Fibroblast of lung (primary cell): ENCODE measurements at regions not wholly inside any gene's neighbourhood (a gene's known extent, or its start where the extent isn't known, plus 50 kb on each side); places are given as distances from the start of the nearest gene placed in this dataset.

ENCODE experiments used
- DNase-seq, 2 donors: peaks; one replicate each; pipeline versions ENCODE4 v3.0.0 to v3.0.0-alpha.2; 2010; ENCODE audit warnings: low read depth in 2 of 2
- H2AFZ ChIP-seq: 2 replicates; pipeline ENCODE4 v1.5.1; 2012; ENCODE audit warnings: low read length, control low read depth, inconsistent platforms
- H3K27ac ChIP-seq: 2 replicates; pipeline ENCODE4 v1.5.1; 2011; ENCODE audit warnings: low read length, control low read depth; ENCODE audit not compliant: insufficient read depth
- H3K27me3 ChIP-seq: 2 replicates; pipeline ENCODE4 v1.5.1; 2011; ENCODE audit warnings: mild to moderate bottlenecking, low read length; ENCODE audit not compliant: control insufficient read depth, insufficient read depth
- H3K36me3 ChIP-seq: 2 replicates; pipeline ENCODE4 v1.5.1; 2011; ENCODE audit warnings: low read length; ENCODE audit not compliant: control insufficient read depth, insufficient read depth
- H3K4me1 ChIP-seq: 2 replicates; pipeline ENCODE4 v1.5.1; 2011; ENCODE audit warnings: low read length; ENCODE audit not compliant: control insufficient read depth, insufficient read depth; ENCODE audit errors: extremely low read depth
- H3K4me2 ChIP-seq: 2 replicates; pipeline ENCODE4 v1.5.1; 2011; ENCODE audit warnings: low read length, control low read depth; ENCODE audit not compliant: insufficient read depth; ENCODE audit errors: extremely low read depth
- H3K4me3 ChIP-seq, 4 experiments: fragments of 200-600 bp in 1 of 4; sonication (generic) in 1 of 4; replicated peaks in 1 of 4; 2 replicates each; pipeline ENCODE4 v1.5.1; 2011 to 2016; ENCODE audit warnings: low read length in 4 of 4, low read depth in 3 of 4, mild to moderate bottlenecking in 3 of 4, control low read depth in 2 of 4, inconsistent platforms in 1 of 4, mixed read lengths in 1 of 4; ENCODE audit not compliant: insufficient read depth in 1 of 4; ENCODE audit errors: control extremely low read depth in 1 of 4
- H3K79me2 ChIP-seq: 2 replicates; pipeline ENCODE4 v1.5.1; 2012; ENCODE audit warnings: mild to moderate bottlenecking, low read length, inconsistent platforms; ENCODE audit not compliant: control insufficient read depth, insufficient read depth
- H3K9ac ChIP-seq: 2 replicates; pipeline ENCODE4 v1.5.1; 2011; ENCODE audit warnings: mild to moderate bottlenecking, low read length, control low read depth; ENCODE audit not compliant: insufficient read depth
- H3K9me3 ChIP-seq: 2 replicates; pipeline ENCODE4 v1.5.1; 2012; ENCODE audit warnings: low read depth, low read length; ENCODE audit not compliant: control insufficient read depth, insufficient read depth
- H4K20me1 ChIP-seq: 2 replicates; pipeline ENCODE4 v1.5.1; 2011; ENCODE audit warnings: low read length; ENCODE audit not compliant: control insufficient read depth, insufficient read depth; ENCODE audit errors: extremely low read depth
- EZH2 ChIP-seq: IDR thresholded peaks from 2 replicates; pipeline ENCODE4 v1.5.1; 2012; ENCODE audit warnings: low read length, control low read depth, mild to moderate bottlenecking; ENCODE audit errors: missing control alignments
- TF ChIP-seq, protein P1 (sequence below), 2 donors: IDR thresholded peaks in 1 of 2; conservative IDR thresholded peaks in 1 of 2; 1 replicate in 1 of 2; 2 replicates in 1 of 2; pipeline ENCODE4 v1.5.1; 2011 to 2012; ENCODE audit warnings: low read length in 2 of 2, control low read depth in 1 of 2, inconsistent platforms in 1 of 2, low read depth in 1 of 2, mild to moderate bottlenecking in 1 of 2

DNA sequence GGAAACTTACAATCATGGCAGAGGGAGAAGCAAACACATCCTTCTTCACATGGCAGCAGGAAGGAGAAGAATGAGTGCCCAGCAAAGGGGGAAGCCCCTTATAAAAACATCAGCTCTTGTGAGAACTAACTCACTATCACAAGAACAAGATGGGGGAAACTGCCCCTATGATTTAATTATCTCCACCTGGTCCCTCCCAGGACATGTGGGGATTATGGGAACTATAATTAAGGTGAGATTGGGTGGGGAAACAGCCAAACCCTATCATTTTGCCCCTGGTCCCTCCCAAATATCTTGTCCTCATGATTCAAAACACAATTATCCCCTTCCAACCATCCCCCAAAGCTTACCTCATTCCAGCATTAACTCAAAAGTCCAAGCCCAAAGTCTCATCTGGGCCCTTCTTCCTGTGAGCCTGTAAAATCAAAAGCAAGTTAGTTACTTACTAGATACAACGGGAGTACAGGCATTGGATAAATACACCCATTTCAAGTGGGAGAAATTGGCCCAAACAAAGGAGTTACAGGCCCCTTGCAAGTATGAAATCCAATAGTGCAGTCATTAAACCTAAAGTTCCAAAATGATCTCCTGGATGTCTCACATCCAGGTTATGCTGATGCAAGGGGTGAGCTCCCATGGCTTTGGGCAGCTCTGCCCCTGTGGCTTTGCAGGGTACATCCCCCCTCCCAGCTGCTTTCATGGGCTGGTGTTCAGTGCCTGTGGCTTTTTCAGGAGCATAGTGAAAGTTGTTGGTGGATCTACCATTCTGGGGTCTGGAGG lies 122.3 kb downstream of the MYCN start:
- no peak overlapping the region for H3K27ac ChIP-seq
- no peak overlapping the region for H3K4me3 ChIP-seq
- H3K4me1 ChIP-seq = no peaks in the 10 kb centered on the region
- H3K9me3 ChIP-seq = no peaks in the 10 kb centered on the region
- H4K20me1 ChIP-seq = no peaks in the 10 kb centered on the region
- no peak overlapping the region for H3K9ac ChIP-seq
- H3K36me3 ChIP-seq = no peaks in the 10 kb centered on the region
- no peak overlapping the region for H3K4me2 ChIP-seq
- DNase-seq = no peak
- H3K27me3 ChIP-seq = no peaks in the 10 kb centered on the region
- TF ChIP-seq, protein P1, sequence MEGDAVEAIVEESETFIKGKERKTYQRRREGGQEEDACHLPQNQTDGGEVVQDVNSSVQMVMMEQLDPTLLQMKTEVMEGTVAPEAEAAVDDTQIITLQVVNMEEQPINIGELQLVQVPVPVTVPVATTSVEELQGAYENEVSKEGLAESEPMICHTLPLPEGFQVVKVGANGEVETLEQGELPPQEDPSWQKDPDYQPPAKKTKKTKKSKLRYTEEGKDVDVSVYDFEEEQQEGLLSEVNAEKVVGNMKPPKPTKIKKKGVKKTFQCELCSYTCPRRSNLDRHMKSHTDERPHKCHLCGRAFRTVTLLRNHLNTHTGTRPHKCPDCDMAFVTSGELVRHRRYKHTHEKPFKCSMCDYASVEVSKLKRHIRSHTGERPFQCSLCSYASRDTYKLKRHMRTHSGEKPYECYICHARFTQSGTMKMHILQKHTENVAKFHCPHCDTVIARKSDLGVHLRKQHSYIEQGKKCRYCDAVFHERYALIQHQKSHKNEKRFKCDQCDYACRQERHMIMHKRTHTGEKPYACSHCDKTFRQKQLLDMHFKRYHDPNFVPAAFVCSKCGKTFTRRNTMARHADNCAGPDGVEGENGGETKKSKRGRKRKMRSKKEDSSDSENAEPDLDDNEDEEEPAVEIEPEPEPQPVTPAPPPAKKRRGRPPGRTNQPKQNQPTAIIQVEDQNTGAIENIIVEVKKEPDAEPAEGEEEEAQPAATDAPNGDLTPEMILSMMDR (conservative IDR thresholded peaks at IDR 0.05 in 1 of 2, IDR thresholded peaks at IDR 0.05 in 1 of 2; ENCODE audit: low read depth in 1 of 2, low read length in 2 of 2) = no peak
- no peak for TF ChIP-seq EZH2
- H3K79me2 ChIP-seq = no peaks in the 10 kb centered on the region
- H2AFZ ChIP-seq = no peak overlapping the region

DNA sequence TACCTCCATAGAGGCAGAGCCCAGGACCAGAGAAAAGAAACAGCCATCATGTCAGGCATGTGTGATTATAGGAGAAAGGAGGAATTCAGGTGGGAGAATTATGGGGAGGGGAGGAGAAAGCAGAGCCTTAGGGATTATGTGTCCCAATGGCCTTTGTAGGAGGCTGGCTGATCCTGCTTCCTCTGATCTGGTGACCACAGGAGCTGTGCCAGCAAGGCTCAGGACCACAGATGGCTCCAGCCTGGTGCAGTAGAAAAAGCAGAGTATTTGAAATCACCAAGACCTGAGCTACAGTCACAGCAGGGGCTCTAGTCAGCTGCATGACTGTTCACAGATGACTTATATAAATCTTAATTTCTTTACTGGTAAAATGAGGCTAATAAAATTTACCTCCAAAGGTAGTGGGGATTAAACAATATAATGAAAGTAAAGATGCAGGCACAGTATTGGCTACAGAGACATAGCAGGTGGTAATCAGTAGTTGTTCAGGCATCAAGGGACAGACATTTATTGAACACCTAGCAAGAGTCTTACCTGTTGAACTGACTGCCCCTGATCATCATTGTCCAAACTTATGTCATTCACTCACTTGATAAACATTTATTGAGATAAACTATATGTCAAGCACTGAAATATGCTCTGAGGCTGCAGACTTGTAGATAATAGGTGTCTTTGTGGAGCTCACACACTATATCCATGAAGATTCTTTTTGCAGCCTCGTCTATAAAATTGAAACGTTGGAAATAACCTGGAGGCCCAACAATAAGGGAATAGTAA lies 121.3 kb downstream of the MYCN start:
- H3K4me3 ChIP-seq = no peak overlapping the region
- H3K27ac ChIP-seq = no peak overlapping the region
- no peaks in the 10 kb centered on the region for H3K9me3 ChIP-seq
- no peak overlapping the region for H3K9ac ChIP-seq
- DNase-seq = no peak
- no peak overlapping the region for H3K4me2 ChIP-seq
- H4K20me1 ChIP-seq = no peaks in the 10 kb centered on the region
- H3K36me3 ChIP-seq = no peaks in the 10 kb centered on the region
- H3K4me1 ChIP-seq = no peaks in the 10 kb centered on the region
- H3K79me2 ChIP-seq = no peaks in the 10 kb centered on the region
- H2AFZ ChIP-seq = no peak overlapping the region
- no peaks in the 10 kb centered on the region for H3K27me3 ChIP-seq
- no peak for TF ChIP-seq EZH2
- TF ChIP-seq, protein P1 (conservative IDR thresholded peaks at IDR 0.05 in 1 of 2, IDR thresholded peaks at IDR 0.05 in 1 of 2; ENCODE audit: low read depth in 1 of 2, low read length in 2 of 2) = no peak

GRCh38 chr2:16060936-16061338 lies 120.6 kb downstream of the MYCN start:
- H4K20me1 ChIP-seq = no peaks in the 10 kb centered on the region
- TF ChIP-seq, protein P1 (conservative IDR thresholded peaks at IDR 0.05 in 1 of 2, IDR thresholded peaks at IDR 0.05 in 1 of 2; ENCODE audit: low read depth in 1 of 2, low read length in 2 of 2) = no peak
- TF ChIP-seq EZH2 = no peak

More at GRCh38 chr2:16060936-16061338, 120.6 kb downstream of the MYCN start:
- no peaks in the 10 kb centered on the region for H3K4me1 ChIP-seq
- no peak overlapping the region for H2AFZ ChIP-seq
- no peak overlapping the region for H3K4me2 ChIP-seq
- H3K36me3 ChIP-seq = no peaks in the 10 kb centered on the region
- no peak overlapping the region for H3K27ac ChIP-seq
- no peaks in the 10 kb centered on the region for H3K9me3 ChIP-seq
- no peak overlapping the region for H3K4me3 ChIP-seq
- DNase-seq = no peak
- H3K27me3 ChIP-seq = no peaks in the 10 kb centered on the region
- H3K79me2 ChIP-seq = no peaks in the 10 kb centered on the region
- H3K9ac ChIP-seq = no peak overlapping the region
